ENCODE measurements at regions not wholly inside any gene's neighbourhood (a gene's known extent, or its start where the extent isn't known, plus 50 kb on each side); places are given as distances from the start of the nearest gene placed in this dataset.

GRCh38 chr17:63039342-63039741 is 73.3 kb downstream of the TANC2 start:
- no peaks in the 10 kb centered on the region for H3K36me3 Mint-ChIP-seq (ENCODE audit: unreplicated experiment)
- no peak for DNase-seq
- H3K9me3 Mint-ChIP-seq (ENCODE audit: unreplicated experiment), result no peaks in the 10 kb centered on the region
- peaks cover 27% of the 10 kb centered on the region for H3K4me1 Mint-ChIP-seq (ENCODE audit: low read depth, unreplicated experiment)
- no peak overlapping the region for H3K27ac Mint-ChIP-seq (ENCODE audit: unreplicated experiment)
- no peaks in the 10 kb centered on the region for H3K27me3 Mint-ChIP-seq (ENCODE audit: unreplicated experiment)
- no peak overlapping the region for H3K4me3 Mint-ChIP-seq (ENCODE audit: unreplicated experiment)
- no peak for TF ChIP-seq CTCF (IDR thresholded peaks at IDR 0.05; ENCODE audit: partially characterized antibody, unreplicated experiment)

- no peaks in the 10 kb centered on the region for H3K27me3 Mint-ChIP-seq (ENCODE audit: unreplicated experiment)
- H3K4me1 Mint-ChIP-seq (ENCODE audit: low read depth, unreplicated experiment), result peaks cover 27% of the 10 kb centered on the region
- H3K9me3 Mint-ChIP-seq (ENCODE audit: unreplicated experiment), result no peaks in the 10 kb centered on the region
- no peak overlapping the region for H3K4me3 Mint-ChIP-seq (ENCODE audit: unreplicated experiment)
- no peak for DNase-seq
- no peak for TF ChIP-seq CTCF (IDR thresholded peaks at IDR 0.05; ENCODE audit: partially characterized antibody, unreplicated experiment)
- H3K36me3 Mint-ChIP-seq (ENCODE audit: unreplicated experiment), result no peaks in the 10 kb centered on the region
- H3K27ac Mint-ChIP-seq (ENCODE audit: unreplicated experiment), result peak overlapping the region; percentile 16
These were observed 74.0 kb downstream of the TANC2 start for GRCh38 chr17:63039899-63040602.

DNA sequence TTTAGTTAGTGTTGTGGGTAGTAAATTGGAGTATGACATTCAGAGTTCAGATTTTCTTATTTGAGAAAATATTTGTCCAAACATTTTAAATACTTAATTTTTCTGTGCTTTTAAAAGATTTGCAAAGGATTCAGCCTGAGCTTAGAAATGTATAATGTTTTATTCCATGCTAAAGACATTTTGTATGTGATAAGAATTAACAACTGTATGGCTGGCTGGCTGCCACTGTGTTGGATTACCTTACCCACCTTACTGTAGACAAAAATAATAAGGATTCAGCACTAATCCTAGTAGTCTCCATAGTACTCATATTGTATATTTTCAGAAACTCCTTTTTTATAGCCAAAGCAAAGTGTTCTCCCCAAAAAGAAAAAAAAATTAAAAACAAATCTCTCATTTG is 74.8 kb downstream of the TANC2 start:
- no peak for TF ChIP-seq CTCF (IDR thresholded peaks at IDR 0.05; ENCODE audit: partially characterized antibody, unreplicated experiment)
- Mint-ChIP-seq H3K9me3 (ENCODE audit: unreplicated experiment) (no peaks in the 10 kb centered on the region), H3K4me1 (ENCODE audit: low read depth, unreplicated experiment) (peaks cover 27% of the 10 kb centered on the region), H3K27me3 (ENCODE audit: unreplicated experiment) (no peaks in the 10 kb centered on the region), H3K27ac (ENCODE audit: unreplicated experiment) (no peak overlapping the region), H3K4me3 (ENCODE audit: unreplicated experiment) (no peak overlapping the region), H3K36me3 (ENCODE audit: unreplicated experiment) (no peaks in the 10 kb centered on the region)
- DNase-seq, result no peak

- Mint-ChIP-seq H3K36me3 (ENCODE audit: unreplicated experiment) (no peaks in the 10 kb centered on the region), H3K27ac (ENCODE audit: unreplicated experiment) (peak overlapping the region; percentile 19), H3K9me3 (ENCODE audit: unreplicated experiment) (no peaks in the 10 kb centered on the region), H3K4me3 (ENCODE audit: unreplicated experiment) (no peak overlapping the region), H3K27me3 (ENCODE audit: unreplicated experiment) (no peaks in the 10 kb centered on the region), H3K4me1 (ENCODE audit: low read depth, unreplicated experiment) (peaks cover 27% of the 10 kb centered on the region)
- DNase-seq, result no peak
- TF ChIP-seq CTCF (IDR thresholded peaks at IDR 0.05; ENCODE audit: partially characterized antibody, unreplicated experiment), result no peak
These were observed 75.2 kb downstream of the TANC2 start for GRCh38 chr17:63041251-63041650.

- H3K27ac Mint-ChIP-seq (ENCODE audit: unreplicated experiment), result peak overlapping the region; percentile 19
- H3K4me3 Mint-ChIP-seq (ENCODE audit: unreplicated experiment), result no peak overlapping the region
- no peaks in the 10 kb centered on the region for H3K36me3 Mint-ChIP-seq (ENCODE audit: unreplicated experiment)
- H3K9me3 Mint-ChIP-seq (ENCODE audit: unreplicated experiment), result no peaks in the 10 kb centered on the region
- no peak for DNase-seq
- TF ChIP-seq CTCF (IDR thresholded peaks at IDR 0.05; ENCODE audit: partially characterized antibody, unreplicated experiment), result no peak
- H3K4me1 Mint-ChIP-seq (ENCODE audit: low read depth, unreplicated experiment), result peaks cover 27% of the 10 kb centered on the region
- no peaks in the 10 kb centered on the region for H3K27me3 Mint-ChIP-seq (ENCODE audit: unreplicated experiment)
These were observed 75.7 kb downstream of the TANC2 start for GRCh38 chr17:63041722-63042121.

All from glutamatergic neuron (in vitro differentiated cells).